Muscle of back (tissue), 3 donors: ENCODE measurements at regions not wholly inside any gene's neighbourhood (a gene's known extent, or its start where the extent isn't known, plus 50 kb on each side); places are given as distances from the start of the nearest gene placed in this dataset.

Experiments
- DNase-seq, 3 donors: peaks; one replicate each; pipeline versions ENCODE4 v3.0.0 to v3.0.0-alpha.2; 2013

DNA sequence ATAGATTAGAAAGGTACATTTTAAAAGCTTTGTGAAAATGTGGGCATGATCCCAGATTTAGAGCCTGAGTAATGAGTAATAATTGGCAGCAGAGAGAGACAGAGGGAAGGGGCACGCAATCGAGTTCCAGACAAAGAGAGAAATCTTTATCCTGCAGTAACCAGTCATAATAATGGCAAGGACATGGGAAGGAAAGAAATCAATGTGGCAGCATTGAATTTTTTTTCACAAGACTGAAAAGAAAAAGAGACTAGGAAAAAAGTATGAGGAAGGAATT, 790.8 kb upstream of the SOX9 start:
- DNase-seq: no peak

DNA sequence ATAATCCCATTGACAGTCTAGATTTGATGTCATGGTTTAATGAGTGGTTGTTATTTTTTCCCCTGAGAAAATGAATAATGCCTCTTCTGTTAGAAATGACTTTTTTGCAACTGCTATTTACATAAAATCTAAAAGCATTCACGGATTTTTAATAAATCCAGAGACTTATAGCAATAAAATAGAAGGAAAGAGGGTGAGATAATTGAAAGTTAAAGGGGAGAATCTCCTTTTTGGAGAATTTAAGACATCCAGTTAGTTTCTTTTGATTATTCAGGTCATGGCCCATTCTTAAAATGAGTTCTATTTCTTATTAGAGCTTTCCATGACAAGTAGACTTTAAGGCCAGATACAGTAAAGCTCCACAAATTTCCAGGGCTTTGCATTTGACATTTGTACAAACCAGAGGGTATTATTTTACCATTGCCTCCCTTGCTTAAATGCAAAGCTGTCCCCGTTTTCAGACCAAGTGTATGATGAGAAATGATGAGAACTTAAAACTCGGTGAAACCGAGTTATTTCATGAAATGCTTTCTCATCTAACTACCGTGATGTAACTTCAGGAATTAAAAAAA, 789.0 kb upstream of the SOX9 start:
- DNase-seq: no peak

DNA sequence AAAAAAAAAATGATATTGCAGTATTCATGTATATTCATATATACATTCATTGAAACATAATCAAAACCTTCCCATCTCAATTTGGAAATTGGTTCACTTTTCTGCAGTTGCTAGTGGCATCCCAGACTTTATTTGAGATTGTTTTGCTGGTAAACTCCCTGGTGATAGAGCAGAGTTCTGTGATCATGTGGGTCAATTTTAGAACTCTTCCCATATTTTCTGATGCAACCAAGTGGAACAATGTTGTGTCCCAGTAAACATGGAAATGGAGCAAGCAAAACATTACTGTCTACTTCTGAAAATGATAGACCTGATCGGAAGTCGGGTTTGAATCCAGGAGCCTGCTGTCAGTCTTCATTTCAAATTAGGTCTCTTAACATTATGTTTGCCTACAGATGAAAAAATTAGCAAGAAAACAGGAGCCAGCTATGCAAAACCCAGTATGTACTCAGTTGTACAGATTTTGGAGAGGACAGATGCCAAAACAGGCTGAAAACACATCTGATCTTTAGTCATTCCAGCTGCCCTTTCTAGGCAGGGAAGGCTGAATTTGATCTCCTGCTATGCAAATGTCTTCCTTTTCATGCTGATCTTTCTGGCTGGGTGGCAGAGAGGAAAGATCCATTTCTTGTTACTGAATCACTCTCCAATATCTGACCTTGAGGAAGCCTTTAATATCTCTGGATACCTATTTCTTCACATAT, 786.6 kb upstream of the SOX9 start:
- DNase-seq: no peak

DNA sequence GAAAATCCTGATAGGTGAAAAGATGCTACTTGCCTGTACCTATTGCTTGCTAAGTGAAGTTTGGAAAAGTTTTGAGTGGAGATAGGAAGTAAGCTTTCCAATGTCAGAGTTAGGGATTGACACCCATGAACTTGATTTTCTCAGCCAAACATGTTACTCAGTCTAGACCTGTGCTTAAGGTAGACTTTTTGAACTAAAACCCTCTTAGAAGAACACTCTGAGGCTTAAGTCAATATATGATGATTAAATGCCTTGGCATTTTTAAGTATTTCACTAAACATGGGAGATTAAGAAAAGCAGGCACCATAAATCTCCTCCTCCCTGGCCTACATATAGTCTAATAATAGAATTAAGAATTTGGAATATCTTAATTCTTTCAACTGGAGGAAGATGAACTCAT, 785.6 kb upstream of the SOX9 start:
- DNase-seq: no peak

DNA sequence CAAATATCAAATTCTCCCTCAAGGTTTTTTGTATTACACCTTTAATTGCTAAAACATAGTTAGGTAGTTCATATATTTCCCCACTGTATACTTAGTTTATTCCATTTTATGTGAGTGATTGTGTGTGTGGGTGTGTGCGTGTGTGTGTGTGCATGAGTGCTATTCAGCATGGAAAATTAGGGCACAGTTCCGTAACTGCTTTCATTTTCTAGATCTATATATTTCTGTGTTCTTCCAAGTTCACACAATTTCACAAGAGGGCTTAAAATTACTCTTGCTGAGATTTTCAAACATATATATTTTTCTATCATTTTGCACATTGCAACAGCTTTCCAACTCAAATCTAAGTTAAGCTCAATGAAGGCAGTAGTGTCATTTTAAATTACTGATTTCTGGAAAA, 782.9 kb upstream of the SOX9 start:
- DNase-seq: no peak

DNA sequence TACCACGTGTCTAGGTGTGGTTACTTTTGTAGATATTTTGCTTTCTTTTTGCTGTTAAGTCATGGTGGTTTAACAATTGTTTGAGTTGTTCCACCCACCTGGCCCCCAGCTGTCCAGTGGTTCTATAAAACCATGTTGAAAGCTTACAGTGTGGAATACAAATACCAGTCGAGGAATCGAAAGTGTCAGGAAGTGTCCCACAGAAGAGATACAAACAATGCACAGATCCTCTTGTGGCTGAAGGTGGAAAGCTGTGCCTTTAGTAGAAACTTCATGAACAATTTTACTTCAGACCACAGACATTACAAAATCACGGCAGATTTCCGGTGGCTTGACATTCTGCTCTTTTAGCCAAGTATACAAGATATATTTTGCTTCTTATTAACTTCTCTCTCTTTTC, 782.4 kb upstream of the SOX9 start:
- DNase-seq: peak in 2 of 3 donors; percentile 18 to 51

DNA sequence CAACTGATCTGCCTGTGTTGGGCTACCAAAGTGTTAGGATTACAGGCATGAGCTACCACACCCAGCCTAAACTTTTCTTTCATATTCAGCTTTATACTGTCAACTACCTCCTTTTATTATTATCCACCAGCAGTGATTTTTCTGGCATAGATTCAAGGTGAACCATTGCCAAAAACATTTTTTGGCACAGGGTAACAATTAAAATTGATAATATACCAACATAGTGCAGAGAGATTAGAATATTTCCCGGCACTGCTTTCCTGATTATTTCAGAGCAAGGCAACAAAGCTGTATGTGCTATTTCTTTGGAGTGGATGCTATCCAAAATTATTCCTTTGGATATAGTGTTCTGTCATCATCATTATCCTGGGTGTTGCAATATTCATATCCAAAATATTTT, 781.6 kb upstream of the SOX9 start:
- no peak for DNase-seq

DNA sequence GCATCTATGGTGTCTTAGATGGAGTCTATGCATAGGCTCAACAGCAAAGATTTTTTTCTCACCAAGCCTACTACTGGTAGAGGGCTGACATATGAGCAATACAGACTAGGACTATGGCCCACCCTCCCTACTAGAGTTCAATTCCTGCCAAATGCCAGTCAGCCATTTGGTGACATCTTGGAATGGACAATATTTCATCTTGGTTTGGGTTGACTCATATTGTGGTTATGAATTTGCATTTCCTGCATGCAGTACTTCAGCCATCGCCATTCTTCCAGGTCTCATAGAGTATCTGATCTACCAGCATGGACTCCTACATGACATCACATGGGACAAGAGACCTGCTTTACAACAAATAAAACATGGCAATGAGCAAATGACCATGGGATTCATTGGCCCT, 778.1 kb upstream of the SOX9 start:
- peak in 1 of 3 donors; percentile 31 for DNase-seq

DNA sequence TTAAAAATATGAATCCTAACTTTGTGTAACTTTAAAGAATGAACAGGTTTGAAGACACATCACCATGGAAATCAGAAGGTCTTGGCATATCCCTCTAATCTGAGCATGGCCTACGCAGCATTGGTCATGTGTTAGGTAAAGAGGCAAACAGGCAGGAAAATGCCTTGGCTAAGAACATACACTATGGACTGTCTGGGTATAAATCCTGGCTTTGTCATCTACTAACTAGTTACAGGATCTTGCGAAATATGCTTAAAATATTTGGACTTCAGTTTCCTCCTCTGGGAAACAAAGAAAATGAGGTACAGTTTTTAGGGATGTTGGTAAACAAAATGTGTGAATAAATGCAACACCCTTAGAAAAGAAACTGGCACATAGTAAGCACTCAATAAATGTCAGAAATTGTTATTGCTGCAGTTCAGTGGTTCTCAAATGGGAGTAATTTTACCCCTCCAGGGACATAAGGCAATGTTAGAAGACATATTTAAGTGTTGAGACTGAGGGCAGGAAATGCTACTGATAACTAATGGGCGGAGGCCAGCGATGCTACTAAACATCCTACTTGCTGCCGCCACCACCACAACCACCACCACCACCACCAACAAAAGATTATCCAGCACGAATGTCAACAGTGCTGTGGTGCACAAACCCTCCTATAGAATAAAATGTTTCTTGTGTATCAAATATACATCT, 770.8 kb upstream of the SOX9 start:
- no peak for DNase-seq

DNA sequence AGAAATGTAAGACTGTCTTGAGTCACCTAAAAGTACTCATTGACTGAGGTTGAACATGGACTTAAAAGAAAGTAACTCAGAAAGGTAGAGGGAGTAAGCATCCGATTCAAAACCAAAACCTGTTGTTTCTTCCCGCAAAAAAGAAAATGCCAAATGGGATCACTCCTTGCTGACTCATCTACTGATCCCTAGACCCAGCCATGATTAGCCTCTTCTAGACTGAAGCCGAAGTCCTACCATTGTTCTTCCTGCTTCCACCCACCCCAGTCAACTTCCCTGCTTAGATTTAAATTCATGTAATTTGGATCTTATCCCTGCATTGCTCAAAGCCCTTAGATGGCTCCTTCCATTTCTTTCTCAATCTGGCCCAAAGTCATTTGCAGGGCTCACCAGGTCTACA, 760.5 kb upstream of the SOX9 start:
- DNase-seq: no peak

DNA sequence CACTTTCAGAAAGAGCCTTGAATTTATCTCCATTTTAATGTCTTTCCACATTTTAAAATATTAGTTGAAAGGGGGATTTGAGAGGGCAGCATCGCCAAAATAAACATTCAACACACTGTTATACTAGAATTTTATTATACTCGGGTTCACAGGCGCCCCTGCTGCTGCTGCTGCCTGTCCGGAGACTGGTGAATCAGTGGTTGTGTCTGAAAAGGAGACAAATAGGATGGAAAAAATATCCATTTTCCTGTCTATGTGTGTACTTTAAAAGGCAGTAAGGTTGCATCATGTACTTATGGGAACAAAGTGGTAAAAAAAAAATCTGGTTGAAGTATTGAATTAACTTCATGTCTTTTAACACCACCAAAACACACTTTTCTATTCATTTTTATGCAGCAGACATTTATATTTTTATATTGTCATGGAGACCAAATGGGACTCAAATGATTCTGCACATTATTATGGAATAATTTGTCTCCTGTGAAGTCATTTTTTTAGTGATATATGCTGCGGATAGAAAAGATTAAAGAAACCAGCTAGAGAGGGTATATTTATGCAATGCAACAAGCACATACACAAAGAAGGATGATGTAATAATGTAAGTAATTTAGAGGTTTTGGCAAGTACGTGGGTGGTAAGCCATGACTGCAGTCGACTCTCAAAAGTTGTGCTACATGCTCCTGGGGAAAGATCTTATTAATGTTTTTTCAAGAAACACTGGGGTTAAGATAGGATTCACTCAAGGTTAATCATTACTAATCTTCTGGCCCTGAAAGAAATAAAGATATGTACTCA, 759.0 kb upstream of the SOX9 start:
- no peak for DNase-seq

DNA sequence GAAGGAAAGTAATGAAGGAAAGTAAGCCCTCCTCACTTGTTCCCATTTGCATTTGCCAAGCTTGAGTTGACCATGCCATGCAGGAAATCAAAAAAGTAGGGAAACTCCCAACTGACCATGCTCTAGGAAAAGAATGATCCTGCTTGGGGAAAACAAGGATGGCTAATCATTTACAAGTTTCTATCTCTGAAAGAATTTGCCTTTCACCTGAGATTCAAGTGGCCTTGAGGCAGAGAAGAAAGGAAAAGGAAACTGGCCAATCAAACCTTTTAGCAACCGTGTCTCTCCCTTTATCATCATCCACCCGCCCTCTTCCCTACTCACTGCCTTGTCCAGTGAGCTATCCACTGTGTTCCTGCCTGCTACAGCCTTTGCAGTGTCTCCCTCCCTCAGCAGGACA, 757.2 kb upstream of the SOX9 start:
- no peak for DNase-seq

DNA sequence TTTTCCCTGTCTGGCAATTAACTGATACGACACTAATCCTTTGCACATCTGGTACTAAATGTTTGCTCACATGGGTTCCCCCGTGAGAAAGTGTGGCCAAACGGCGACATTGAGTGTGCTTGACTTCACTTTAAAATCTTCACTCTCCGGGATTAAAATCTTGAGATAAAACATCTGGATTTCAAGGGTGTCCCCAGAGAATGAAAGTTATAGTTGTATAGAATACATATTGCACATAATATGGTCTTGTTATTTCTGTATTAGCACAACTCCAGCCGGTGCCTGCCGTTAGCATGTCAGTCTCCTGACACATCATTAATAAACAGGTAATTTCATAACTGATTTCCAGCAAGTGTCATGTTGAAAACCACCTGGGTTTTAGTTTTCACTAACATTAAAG, 749.0 kb upstream of the SOX9 start:
- no peak for DNase-seq

DNA sequence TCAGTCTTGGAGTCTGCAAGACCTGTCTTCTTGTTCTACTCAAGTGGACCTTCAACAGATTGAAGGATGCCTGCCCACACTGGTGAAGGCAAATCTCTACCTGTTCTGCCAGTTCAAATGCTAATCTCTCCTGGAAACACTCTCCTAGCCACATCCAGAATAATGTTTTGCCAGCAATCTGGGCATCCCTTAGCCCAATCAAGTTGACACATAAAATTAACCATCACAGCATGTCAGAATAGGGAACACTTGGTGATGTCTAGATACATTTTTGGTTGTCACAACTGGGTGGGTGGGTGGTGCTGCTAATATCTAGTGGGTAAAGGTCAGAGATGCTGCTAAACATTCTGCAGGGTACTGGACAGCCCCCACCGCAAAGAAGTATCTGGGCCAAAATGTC, 744.9 kb upstream of the SOX9 start:
- no peak for DNase-seq

DNA sequence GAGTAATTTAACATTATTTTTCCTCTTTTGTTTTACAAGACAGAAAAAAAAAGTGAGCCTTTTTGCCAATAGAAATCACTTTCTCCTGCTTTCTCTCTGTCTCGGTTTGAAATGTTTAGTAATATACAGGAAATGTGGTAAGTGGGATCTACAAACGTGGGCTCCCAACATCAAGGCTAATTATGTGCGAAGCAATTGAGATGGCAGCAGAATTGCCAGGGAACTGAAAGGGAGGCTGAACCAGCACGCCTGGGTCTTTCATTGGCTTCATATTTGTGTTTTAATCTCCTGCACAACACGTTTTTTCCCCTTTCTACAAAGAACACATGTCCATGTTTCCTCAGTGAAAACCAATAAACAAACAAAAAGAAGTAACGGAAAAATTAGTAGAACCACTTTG, 743.9 kb upstream of the SOX9 start:
- no peak for DNase-seq

DNA sequence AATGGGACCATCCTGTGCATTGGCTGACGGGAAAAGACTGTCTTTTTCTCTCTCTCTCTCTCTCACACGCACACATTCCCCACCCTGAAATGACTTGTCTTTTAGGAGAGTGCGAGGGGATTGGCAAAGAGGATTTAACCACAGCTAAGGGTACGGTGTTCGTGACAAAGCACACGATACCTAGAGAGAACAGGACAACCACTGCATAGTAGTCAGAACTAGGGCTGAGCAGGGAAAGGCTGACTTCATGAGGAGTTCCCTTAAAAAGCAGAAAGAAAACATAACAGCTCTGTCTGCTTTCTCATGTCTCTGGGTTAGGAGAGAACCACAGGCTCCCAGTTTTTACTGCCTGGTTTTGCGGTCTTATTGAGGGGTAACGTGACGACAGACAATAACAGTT, 742.8 kb upstream of the SOX9 start:
- no peak for DNase-seq

DNA sequence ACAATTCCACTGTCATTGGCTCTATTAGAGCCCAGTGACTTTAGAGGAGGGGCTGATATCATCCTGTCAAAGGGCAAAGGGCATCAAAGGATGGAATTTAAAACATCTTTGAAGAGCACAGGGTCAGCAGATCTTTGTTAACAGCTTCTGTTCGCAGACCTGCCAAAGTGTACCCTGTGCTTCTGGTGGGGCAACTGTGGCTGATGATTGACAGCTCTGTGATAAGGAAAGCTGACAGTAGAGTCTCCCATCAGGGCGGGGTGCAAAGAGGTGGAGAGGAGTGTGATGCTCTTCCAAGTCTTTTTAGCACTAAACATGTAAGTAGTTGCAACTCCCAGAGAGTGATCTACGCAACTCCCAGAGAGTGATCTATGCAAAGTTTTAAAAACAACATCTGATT, 742.1 kb upstream of the SOX9 start:
- DNase-seq: no peak

DNA sequence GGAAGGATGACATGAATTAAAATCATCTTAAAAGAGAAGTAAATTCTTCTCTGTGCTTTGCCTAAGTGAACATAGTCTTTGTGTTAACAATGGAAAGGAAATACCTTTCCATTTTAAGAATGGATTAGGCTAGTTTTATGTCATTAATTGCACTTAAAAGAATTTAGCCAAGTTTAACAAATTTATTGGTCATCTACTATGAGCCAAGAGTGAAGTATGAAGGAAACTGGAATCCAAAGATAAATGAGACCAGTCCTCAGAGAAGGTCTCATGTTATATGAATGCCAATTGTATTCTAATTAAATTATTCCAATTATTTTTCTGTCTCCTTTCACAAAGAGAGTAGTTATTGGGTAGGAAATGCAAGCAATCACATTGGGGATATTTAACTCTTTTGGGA, 741.3 kb upstream of the SOX9 start:
- no peak for DNase-seq

DNA sequence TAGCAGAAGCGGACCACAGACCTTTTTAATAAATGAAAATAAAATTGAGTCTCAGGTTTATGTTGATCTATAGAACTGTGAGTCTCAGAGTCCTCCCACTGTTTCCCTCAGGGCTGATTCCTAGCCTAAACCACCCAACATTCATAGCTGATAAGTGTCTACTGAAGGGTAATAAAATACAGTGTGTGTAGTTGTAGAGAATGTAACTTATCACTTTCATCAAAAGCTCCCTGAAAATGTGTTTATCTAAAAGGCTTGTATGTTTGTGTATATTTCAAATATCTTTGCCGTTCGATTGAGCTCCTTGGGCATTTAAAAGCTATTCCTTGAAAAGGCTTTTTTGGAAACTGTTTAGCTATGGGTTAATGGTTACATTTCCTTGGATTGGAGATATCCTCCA, 740.3 kb upstream of the SOX9 start:
- DNase-seq: no peak

DNA sequence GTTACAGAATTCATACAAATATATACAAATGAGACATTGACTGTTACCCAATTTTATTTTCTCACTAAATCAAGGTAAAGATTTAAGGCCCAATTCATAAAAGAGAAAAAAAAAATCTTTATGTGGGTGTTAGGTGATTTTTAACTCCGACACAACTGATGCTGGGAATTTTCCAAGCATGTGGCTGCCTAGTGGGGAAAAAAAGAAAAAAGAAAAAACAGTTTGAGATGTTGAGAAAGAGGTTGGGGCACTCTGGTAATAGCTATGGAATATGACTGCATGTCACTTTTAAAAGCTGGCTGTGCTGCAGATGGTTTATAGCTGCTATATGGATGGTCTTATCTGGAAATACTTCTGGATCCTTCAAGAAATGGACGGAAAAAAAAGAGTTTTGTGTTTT, 739.9 kb upstream of the SOX9 start:
- DNase-seq: no peak

DNA sequence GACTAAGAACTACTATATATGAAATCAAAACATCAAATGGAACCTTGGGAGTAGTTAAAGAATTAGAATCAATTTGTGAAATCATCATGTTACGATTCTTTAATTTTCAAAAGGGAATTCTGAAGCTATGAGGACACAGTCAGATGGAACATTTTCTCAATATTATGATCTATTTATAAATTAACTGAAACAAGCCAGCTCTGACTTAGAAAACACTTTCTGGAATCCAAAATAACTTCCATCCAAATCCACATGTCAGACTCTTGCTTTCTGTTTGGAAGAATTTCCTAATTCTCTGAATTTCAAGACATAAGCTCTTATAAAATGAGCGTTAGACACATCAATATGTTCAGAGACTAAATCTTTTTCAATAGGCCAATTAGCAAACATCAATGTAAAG, 737.7 kb upstream of the SOX9 start:
- peak; percentile 39 to 55 (median 39) for DNase-seq

DNA sequence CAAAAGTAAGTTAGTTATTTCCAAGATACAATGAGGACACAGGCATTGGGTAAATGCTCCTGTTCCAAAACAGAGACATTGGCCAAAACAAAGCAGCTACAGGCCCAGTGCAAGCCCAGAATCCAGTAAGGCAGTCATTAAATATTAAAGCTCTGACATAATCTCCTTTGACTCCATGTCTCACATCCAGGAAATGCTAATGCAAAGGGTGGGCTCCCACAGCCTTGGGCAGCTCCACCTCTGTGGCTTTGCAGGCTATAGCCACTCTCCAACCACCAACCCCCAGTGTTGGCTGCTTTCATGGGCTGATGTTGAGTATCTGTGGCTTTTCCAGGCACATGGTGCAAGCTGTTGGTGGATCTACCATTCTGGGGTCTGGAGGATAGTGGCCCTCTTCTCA, 733.4 kb upstream of the SOX9 start:
- DNase-seq: no peak
